Activated CD8-positive, alpha-beta T cell treated with anti-CD3 and anti-CD28 coated beads, Interleukin-2, amount 10 ng/mL, durations not matched to agents 7 days and 5 days (primary cell): ENCODE measurements at regions not wholly inside any gene's neighbourhood (a gene's known extent, or its start where the extent isn't known, plus 50 kb on each side); places are given as distances from the start of the nearest gene placed in this dataset.

ENCODE experiments used
- ATAC-seq: fragments of 150-1000 bp; cut with Tn5 transposase; one replicate; pipeline ENCODE4 v1.10.0; 2021; ENCODE audit warnings: moderate library complexity
- CTCF ChIA-PET: fragments of 350-600 bp; sonication (Branson Sonifier 250); formaldehyde crosslinking; loops from one replicate; lab custom pipeline; 2021; ENCODE audit warnings: antibody characterized with exemption; lab: Charles Lee
- POLR2A ChIA-PET: fragments of 350-600 bp; sonication (Branson Sonifier 250); formaldehyde crosslinking; loops from one replicate; lab custom pipeline; 2021; ENCODE audit warnings: antibody characterized with exemption; lab: Charles Lee
- DNase-seq: peaks from one replicate; pipeline ENCODE4 v3.0.0-alpha.2; 2020
- H3K27ac Mint-ChIP-seq: one replicate; pipeline ENCODE4 v1.8.0; 2021; ENCODE audit warnings: mild to moderate bottlenecking, mixed read lengths
- H3K27me3 Mint-ChIP-seq: one replicate; pipeline ENCODE4 v1.8.0; 2021; ENCODE audit warnings: low read depth, mixed read lengths
- H3K36me3 Mint-ChIP-seq: one replicate; pipeline ENCODE4 v1.8.0; 2021; ENCODE audit warnings: low read depth, mixed read lengths
- H3K4me1 Mint-ChIP-seq: one replicate; pipeline ENCODE4 v1.8.0; 2021; ENCODE audit warnings: low read depth, mixed read lengths
- H3K4me3 Mint-ChIP-seq: one replicate; pipeline ENCODE4 v1.8.0; 2021; ENCODE audit warnings: mild to moderate bottlenecking, mixed read lengths
- H3K9me3 Mint-ChIP-seq: one replicate; pipeline ENCODE4 v1.8.0; 2022; ENCODE audit warnings: mixed read lengths; ENCODE audit not compliant: insufficient read depth

DNA sequence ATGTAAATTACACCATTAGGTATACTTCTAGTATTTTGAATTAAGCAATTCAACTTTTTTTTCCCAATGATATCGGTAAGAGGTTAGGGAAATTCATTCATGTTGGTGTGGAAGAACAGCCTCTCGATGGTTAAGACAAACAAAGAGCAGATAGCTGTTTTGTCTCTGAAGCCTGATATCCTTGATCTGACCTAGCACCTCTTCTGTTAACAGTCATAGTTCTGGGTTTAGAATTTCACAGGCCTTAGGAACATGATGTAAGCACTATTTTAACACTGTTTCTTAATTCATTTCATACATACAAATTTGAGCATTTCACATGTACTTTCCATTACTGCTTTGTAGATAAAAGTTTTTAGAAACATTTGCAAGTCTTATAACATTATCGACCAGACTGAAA, 367.5 kb upstream of the ZNF385D start:
- no peaks in the 10 kb centered on the region for H3K9me3 Mint-ChIP-seq
- CTCF ChIA-PET: no interaction called here

GRCh38 chr3:22121068-22121701, 370.2 kb upstream of the ZNF385D start:
- CTCF ChIA-PET: no interaction called here
- H3K27ac Mint-ChIP-seq: no peak overlapping the region
- DNase-seq (no peak), ATAC-seq (no peak)
- H3K4me1 Mint-ChIP-seq: no peaks in the 10 kb centered on the region
- H3K27me3 Mint-ChIP-seq: no peaks in the 10 kb centered on the region
- no peak overlapping the region for H3K4me3 Mint-ChIP-seq
- POLR2A ChIA-PET: no interaction called here
- no peaks in the 10 kb centered on the region for H3K36me3 Mint-ChIP-seq
- no peaks in the 10 kb centered on the region for H3K9me3 Mint-ChIP-seq

More for the DNA sequence above, 367.5 kb upstream of the ZNF385D start:
- H3K4me1 Mint-ChIP-seq: no peaks in the 10 kb centered on the region
- ATAC-seq (no peak), DNase-seq (no peak)
- H3K27me3 Mint-ChIP-seq: no peaks in the 10 kb centered on the region
- H3K27ac Mint-ChIP-seq: no peak overlapping the region
- no peaks in the 10 kb centered on the region for H3K36me3 Mint-ChIP-seq
- H3K4me3 Mint-ChIP-seq: no peak overlapping the region
- POLR2A ChIA-PET: no interaction called here

- no peaks in the 10 kb centered on the region for H3K36me3 Mint-ChIP-seq
- DNase-seq (no peak), ATAC-seq (no peak)
- H3K27ac Mint-ChIP-seq: no peak overlapping the region
- no peaks in the 10 kb centered on the region for H3K9me3 Mint-ChIP-seq
- ChIA-PET POLR2A (no interaction called here), CTCF (no interaction called here)
- H3K4me3 Mint-ChIP-seq: no peak overlapping the region
- no peaks in the 10 kb centered on the region for H3K27me3 Mint-ChIP-seq
- H3K4me1 Mint-ChIP-seq: no peaks in the 10 kb centered on the region
Observed at GRCh38 chr3:22122567-22122966, 371.6 kb upstream of the ZNF385D start.

DNA sequence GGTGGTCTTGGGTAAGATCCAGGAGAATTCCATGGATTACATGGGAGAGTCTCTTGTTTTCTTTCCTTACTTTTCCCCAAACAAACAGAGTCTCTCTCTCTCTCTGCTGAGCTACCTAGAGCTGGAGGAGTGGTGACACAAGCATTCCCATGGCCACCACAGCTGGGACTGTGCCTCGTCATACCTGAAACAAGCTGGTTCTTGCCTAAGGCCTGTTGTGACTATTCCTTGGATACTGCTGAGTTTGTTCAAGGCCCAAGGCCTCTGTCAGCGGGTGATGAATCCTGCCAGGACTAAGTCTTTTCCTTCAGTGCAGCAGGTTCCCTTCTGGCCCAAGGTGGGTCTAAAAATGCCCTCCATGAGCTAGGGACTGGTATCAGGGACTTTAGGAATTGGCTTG, 378.1 kb upstream of the ZNF385D start:
- ATAC-seq (no peak), DNase-seq (no peak)
- Mint-ChIP-seq H3K27me3 (no peaks in the 10 kb centered on the region), H3K4me1 (no peaks in the 10 kb centered on the region), H3K36me3 (no peaks in the 10 kb centered on the region), H3K4me3 (no peak overlapping the region), H3K9me3 (no peaks in the 10 kb centered on the region), H3K27ac (no peak overlapping the region)
- POLR2A ChIA-PET: no interaction called here
- CTCF ChIA-PET: no interaction called here

DNA sequence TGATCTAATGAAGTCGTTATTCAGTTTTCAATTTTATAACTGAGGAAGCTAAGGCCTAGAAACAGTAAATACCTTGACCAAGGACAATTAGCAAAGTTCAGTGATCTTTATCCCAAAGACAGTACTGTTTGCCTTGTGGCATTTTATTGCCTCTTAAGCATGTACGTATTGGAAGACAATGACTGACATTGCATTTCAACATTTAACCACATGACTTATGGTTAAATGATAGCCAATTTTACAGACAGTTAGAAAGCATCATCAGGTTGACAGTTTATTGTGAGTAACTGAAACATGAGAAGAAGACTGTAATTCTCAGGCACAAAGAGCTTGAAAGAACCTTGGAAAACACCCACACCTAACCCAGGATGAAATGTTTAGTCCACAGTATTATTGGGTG, 390.8 kb upstream of the ZNF385D start:
- Mint-ChIP-seq H3K4me1 (no peaks in the 10 kb centered on the region), H3K36me3 (no peaks in the 10 kb centered on the region), H3K27ac (no peak overlapping the region), H3K9me3 (no peaks in the 10 kb centered on the region), H3K27me3 (no peaks in the 10 kb centered on the region), H3K4me3 (no peak overlapping the region)
- ChIA-PET POLR2A (no interaction called here), CTCF (no interaction called here)
- no peak for ATAC-seq
- DNase-seq: no peak

GRCh38 chr3:22147161-22147560, 396.2 kb upstream of the ZNF385D start:
- no peak for DNase-seq
- no peak for ATAC-seq
- no peak overlapping the region for H3K4me3 Mint-ChIP-seq
- H3K36me3 Mint-ChIP-seq: no peaks in the 10 kb centered on the region
- no peaks in the 10 kb centered on the region for H3K27me3 Mint-ChIP-seq
- ChIA-PET CTCF (no interaction called here), POLR2A (no interaction called here)
- no peak overlapping the region for H3K27ac Mint-ChIP-seq
- H3K4me1 Mint-ChIP-seq: no peaks in the 10 kb centered on the region
- no peaks in the 10 kb centered on the region for H3K9me3 Mint-ChIP-seq

DNA sequence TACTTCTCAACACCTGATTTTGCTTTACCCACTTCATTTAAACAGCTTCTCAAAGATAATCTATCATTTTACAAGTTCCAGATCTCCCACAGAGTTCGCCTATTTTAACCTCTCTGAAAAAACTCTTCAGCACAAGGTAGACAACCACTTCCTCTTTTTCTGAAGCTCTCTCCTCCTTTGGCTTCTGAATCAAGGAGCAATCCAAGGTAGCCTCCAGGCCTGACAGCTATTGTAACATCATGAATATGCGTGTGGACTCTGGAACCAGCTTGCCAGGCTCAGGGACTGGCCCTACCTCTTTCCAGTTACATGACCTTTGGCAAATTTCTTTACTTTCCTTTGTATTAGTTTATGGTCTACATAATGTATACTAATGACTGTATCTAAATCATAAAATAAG, 405.9 kb upstream of the ZNF385D start:
- CTCF ChIA-PET: no interaction called here
- DNase-seq: no peak
- peaks cover 3% of the 10 kb centered on the region for H3K9me3 Mint-ChIP-seq
- no peak for ATAC-seq
- H3K27ac Mint-ChIP-seq: no peak overlapping the region
- POLR2A ChIA-PET: no interaction called here
- no peaks in the 10 kb centered on the region for H3K36me3 Mint-ChIP-seq
- H3K27me3 Mint-ChIP-seq: no peaks in the 10 kb centered on the region
- no peaks in the 10 kb centered on the region for H3K4me1 Mint-ChIP-seq
- no peak overlapping the region for H3K4me3 Mint-ChIP-seq

DNA sequence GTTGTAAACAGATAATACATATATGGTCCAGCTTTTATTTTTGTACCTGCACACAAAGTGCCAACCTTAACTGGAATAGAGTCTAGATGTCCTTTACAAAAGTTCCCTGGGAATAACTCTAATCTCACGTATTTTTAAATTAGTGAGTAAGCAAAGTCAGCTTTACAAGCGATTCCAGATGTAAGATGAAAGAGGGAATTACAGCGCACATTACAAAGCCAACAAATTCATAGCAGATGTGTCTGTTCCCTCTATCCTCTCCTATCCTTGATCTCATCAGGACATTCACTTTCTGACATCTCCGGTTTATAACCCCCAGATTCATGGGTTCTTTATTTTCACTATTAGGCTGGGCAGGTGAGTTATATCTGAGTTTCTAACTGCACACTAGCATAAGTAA, 406.8 kb upstream of the ZNF385D start:
- no peak for ATAC-seq
- no peak for DNase-seq
- ChIA-PET CTCF (no interaction called here), POLR2A (no interaction called here)
- Mint-ChIP-seq H3K9me3 (peaks cover 3% of the 10 kb centered on the region), H3K27me3 (no peaks in the 10 kb centered on the region), H3K27ac (no peak overlapping the region), H3K4me3 (no peak overlapping the region), H3K36me3 (no peaks in the 10 kb centered on the region), H3K4me1 (no peaks in the 10 kb centered on the region)

GRCh38 chr3:22159004-22159695, 408.1 kb upstream of the ZNF385D start:
- CTCF ChIA-PET: no interaction called here
- POLR2A ChIA-PET: no interaction called here
- Mint-ChIP-seq H3K27me3 (no peaks in the 10 kb centered on the region), H3K36me3 (no peaks in the 10 kb centered on the region), H3K4me3 (no peak overlapping the region), H3K9me3 (peaks cover 3% of the 10 kb centered on the region), H3K27ac (no peak overlapping the region), H3K4me1 (no peaks in the 10 kb centered on the region)
- DNase-seq: no peak
- ATAC-seq: no peak

GRCh38 chr3:22161315-22161714, 410.3 kb upstream of the ZNF385D start:
- POLR2A ChIA-PET: no interaction called here
- CTCF ChIA-PET: no interaction called here
- no peaks in the 10 kb centered on the region for H3K27me3 Mint-ChIP-seq
- H3K9me3 Mint-ChIP-seq: peaks cover 3% of the 10 kb centered on the region
- no peak overlapping the region for H3K27ac Mint-ChIP-seq
- no peak overlapping the region for H3K4me3 Mint-ChIP-seq
- no peaks in the 10 kb centered on the region for H3K4me1 Mint-ChIP-seq
- ATAC-seq (no peak), DNase-seq (no peak)
- H3K36me3 Mint-ChIP-seq: no peaks in the 10 kb centered on the region

DNA sequence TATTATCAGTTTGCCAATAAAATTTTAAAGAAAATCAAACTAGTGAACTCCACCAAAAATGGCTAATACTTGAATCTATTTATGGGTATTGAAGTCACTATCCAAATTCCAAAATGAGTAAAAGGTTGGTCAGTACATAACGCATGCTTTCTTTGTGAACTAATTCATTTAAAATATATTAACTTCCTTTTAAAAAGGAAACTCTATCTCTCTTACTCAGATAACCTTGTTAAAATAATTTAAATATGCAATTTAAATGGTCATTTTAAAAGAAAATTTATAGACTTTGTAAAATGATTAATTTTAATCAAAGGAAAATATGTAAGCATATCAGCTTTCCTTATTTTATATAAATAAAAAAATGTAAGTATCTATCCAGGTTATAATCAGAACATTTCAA, 419.4 kb upstream of the ZNF385D start:
- ATAC-seq: no peak
- no peaks in the 10 kb centered on the region for H3K36me3 Mint-ChIP-seq
- no peak overlapping the region for H3K4me3 Mint-ChIP-seq
- H3K4me1 Mint-ChIP-seq: no peaks in the 10 kb centered on the region
- DNase-seq: no peak
- ChIA-PET CTCF (no interaction called here), POLR2A (no interaction called here)
- H3K27me3 Mint-ChIP-seq: no peaks in the 10 kb centered on the region
- no peaks in the 10 kb centered on the region for H3K9me3 Mint-ChIP-seq
- no peak overlapping the region for H3K27ac Mint-ChIP-seq

GRCh38 chr3:22172964-22173363, 422.0 kb upstream of the ZNF385D start:
- POLR2A ChIA-PET: no interaction called here
- no peak for ATAC-seq
- Mint-ChIP-seq H3K36me3 (no peaks in the 10 kb centered on the region), H3K9me3 (no peaks in the 10 kb centered on the region), H3K27me3 (no peaks in the 10 kb centered on the region), H3K4me3 (no peak overlapping the region), H3K4me1 (no peaks in the 10 kb centered on the region), H3K27ac (no peak overlapping the region)
- CTCF ChIA-PET: no interaction called here
- DNase-seq: no peak

GRCh38 chr3:22175947-22176346, 424.9 kb upstream of the ZNF385D start:
- Mint-ChIP-seq H3K36me3 (no peaks in the 10 kb centered on the region), H3K4me1 (no peaks in the 10 kb centered on the region), H3K4me3 (no peak overlapping the region), H3K27me3 (no peaks in the 10 kb centered on the region), H3K9me3 (no peaks in the 10 kb centered on the region), H3K27ac (no peak overlapping the region)
- no peak for DNase-seq
- no peak for ATAC-seq
- ChIA-PET CTCF (no interaction called here), POLR2A (interaction anchor here (0.5 kb wide), 1 partner anchor 153 kb away, joined by 6 read pairs; no protein-coding TSS in a partner anchor)
